Aorta (tissue), 5 donors: ENCODE measurements at regions not wholly inside any gene's neighbourhood (a gene's known extent, or its start where the extent isn't known, plus 50 kb on each side); places are given as distances from the start of the nearest gene placed in this dataset.

Source experiments
- ATAC-seq: fragments of 200-7000 bp; cut with Tn5 transposase; one replicate; pipeline ENCODE4 v1.9.1; 2022; ENCODE audit warnings: moderate library complexity; ENCODE audit not compliant: low FRiP score
- DNase-seq, 2 donors: peaks; one replicate each; pipeline ENCODE4 v3.0.0-alpha.2; 2020
- H3K27ac ChIP-seq, 2 donors: one replicate each; pipeline ENCODE4 v1.5.1; 2013; ENCODE audit warnings: low read length in 2 of 2, mild to moderate bottlenecking in 2 of 2, moderate library complexity in 2 of 2, control low read depth in 1 of 2, inconsistent platforms in 1 of 2, low read depth in 1 of 2
- H3K27me3 ChIP-seq, 2 donors: one replicate each; pipeline ENCODE4 v1.6.1; 2013; ENCODE audit warnings: control low read depth in 1 of 2, low read length in 1 of 2, mild to moderate bottlenecking in 1 of 2, moderate library complexity in 1 of 2; ENCODE audit not compliant: insufficient read depth in 2 of 2, control insufficient read depth in 1 of 2
- H3K36me3 ChIP-seq, 2 donors: one replicate each; pipeline ENCODE4 v1.6.1; 2013; ENCODE audit warnings: control low read depth in 1 of 2, low read length in 1 of 2, mild to moderate bottlenecking in 1 of 2; ENCODE audit not compliant: insufficient read depth in 2 of 2, control insufficient read depth in 1 of 2
- H3K4me1 ChIP-seq, 2 donors: one replicate each; pipeline ENCODE4 v1.6.1; 2013; ENCODE audit warnings: low read length in 2 of 2, control low read depth in 1 of 2, mild to moderate bottlenecking in 1 of 2, moderate library complexity in 1 of 2; ENCODE audit not compliant: insufficient read depth in 2 of 2, control insufficient read depth in 1 of 2
- H3K4me3 ChIP-seq, 2 donors: one replicate each; pipeline ENCODE4 v1.5.1; 2013; ENCODE audit warnings: low read length in 2 of 2, control low read depth in 1 of 2, mild to moderate bottlenecking in 1 of 2
- H3K9me3 ChIP-seq: one replicate; pipeline ENCODE4 v1.6.1; 2013; ENCODE audit warnings: mild to moderate bottlenecking, low read length; ENCODE audit not compliant: control insufficient read depth
- WGBS, 2 donors: extraction: QIAGEN DNeasy Blood & Tissue Kit; methylation state at CpG; one replicate each; pipeline ENCODE4 v1.1.7; 2013; 5-methylcytosine and 5-hydroxymethylcytosine counted together
- intact Hi-C, 2 donors: fragments of 100-400 bp; cut with DNase I; formaldehyde crosslinking; loops; one replicate each; pipeline versions ENCODE4 v1.14.2 to v1.15.0; 2022
- donor health status: healthy with polysubstance abuse.
- donor health status: Bipolar disorder and iron deficiency.
- donor health status: DM: no; HTN: no; CAD: no.
- donor health status: DM: no; HTN: no; CAD: no.
- donor health status: DM: yes; HTN: yes; CAD: no.

- WGBS, 2 donors: 86 to 89% methylated on average over 1 of the region's 1 CpG
- Histone ChIP-seq H3K27me3 (peaks cover 0 to under 1% of the 10 kb centered on the region in 2 donors), H3K36me3 (no peaks in the 10 kb centered on the region), H3K4me1 (no peaks in the 10 kb centered on the region), H3K9me3 (no peaks in the 10 kb centered on the region), H3K27ac (no peak overlapping the region), H3K4me3 (no peak overlapping the region)
- ATAC-seq (no peak), DNase-seq (no peak)
- intact Hi-C loops: no loop called here
Observed at GRCh38 chr10:111186358-111186757, 109.5 kb downstream of the ADRA2A start.

GRCh38 chr10:111187096-111187495 is 110.3 kb downstream of the ADRA2A start:
- DNase-seq (no peak), ATAC-seq (no peak)
- Histone ChIP-seq H3K27me3 (no peaks in the 10 kb centered on the region), H3K9me3 (no peaks in the 10 kb centered on the region), H3K4me1 (no peaks in the 10 kb centered on the region), H3K4me3 (no peak overlapping the region), H3K36me3 (no peaks in the 10 kb centered on the region), H3K27ac (no peak overlapping the region)
- intact Hi-C loops: no loop called here
- WGBS, 2 donors: 63 to 68% methylated on average over 4 of the region's 4 CpGs

DNA sequence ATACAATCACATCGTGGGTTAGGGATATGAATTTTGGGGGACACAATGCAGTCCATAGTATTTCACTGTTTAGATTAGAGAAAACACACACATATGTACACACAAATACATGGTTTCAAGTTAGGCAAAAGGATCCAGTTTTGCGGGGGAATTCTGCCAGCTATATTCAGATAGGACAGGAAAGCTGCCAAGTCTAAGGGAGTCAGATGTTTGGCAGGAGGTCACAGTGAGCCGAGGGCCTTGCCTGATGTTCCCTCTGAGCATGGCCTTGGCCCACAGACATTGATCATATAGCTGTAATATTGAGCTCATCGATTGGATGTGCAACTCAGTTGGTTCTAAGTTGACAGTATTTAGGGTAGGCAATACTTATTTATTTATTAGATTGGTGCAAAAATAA is 122.8 kb downstream of the ADRA2A start:
- 58 to 59% methylated on average over 4 of the region's 4 CpGs for WGBS, 2 donors
- no peak overlapping the region for H3K4me3 ChIP-seq
- intact Hi-C loops: no loop called here
- peaks cover 0 to 3% of the 10 kb centered on the region in 2 donors for H3K27me3 ChIP-seq
- DNase-seq (no peak), ATAC-seq (no peak)
- H3K4me1 ChIP-seq: no peaks in the 10 kb centered on the region
- H3K27ac ChIP-seq: no peak overlapping the region
- H3K36me3 ChIP-seq: no peaks in the 10 kb centered on the region
- H3K9me3 ChIP-seq: peaks cover 1% of the 10 kb centered on the region

DNA sequence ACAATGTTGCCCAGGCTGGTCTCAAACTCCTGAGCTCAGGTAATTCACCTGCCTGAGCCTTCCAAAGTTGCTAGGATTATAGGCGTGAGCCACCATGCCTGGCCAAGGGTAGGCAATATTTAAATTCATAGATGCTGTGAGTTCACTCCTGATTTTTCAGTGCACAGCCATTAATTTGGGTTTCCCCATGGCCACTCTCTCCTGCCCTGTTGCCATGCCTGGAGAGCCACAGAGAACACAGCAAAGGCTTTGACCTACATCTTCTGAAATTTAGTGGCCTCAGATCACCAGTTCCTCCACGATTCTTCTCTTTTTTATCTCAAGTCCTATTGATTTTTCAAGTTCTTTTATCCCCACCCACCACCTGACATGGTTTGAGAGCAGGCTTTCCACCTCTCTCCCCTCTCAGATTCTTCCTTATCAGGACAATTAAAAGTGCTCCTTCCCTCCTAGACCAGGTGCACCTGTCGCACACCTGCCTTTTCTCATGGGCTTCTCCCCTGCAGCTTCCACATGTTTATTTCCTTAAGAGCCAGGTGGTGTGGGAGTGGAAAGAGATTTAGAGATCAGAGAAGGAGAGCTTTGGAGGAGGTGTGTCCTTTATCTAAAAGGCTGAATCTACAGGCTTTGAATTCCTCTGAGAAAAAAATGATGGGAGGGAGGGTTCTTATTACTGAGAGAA is 123.8 kb downstream of the ADRA2A start:
- intact Hi-C loops: no loop called here
- Histone ChIP-seq H3K27me3 (peaks cover 0 to 2% of the 10 kb centered on the region in 2 donors), H3K4me1 (no peaks in the 10 kb centered on the region), H3K36me3 (no peaks in the 10 kb centered on the region), H3K9me3 (peaks cover 1% of the 10 kb centered on the region), H3K4me3 (no peak overlapping the region), H3K27ac (no peak overlapping the region)
- 67 to 74% methylated on average over 3 of the region's 3 CpGs for WGBS, 2 donors
- ATAC-seq (no peak), DNase-seq (no peak)

DNA sequence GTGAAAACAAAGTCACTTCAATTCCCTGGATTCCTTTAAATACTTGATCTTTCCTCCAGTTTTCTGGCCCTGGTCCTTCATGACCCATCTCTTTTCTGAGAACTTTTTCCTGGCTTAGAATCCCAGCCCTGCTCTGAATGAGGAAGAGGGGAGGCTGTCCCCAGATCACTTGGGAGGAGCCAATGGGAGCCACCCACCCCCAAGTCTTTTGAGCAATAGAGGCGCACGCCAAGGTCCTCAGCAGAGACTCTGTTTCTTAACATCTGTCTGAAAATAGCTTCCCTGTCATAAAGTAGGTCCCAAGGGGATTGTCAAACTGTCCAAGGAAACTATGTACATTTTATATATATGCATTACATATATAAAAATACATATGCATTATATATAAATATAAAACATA is 126.8 kb downstream of the ADRA2A start:
- ATAC-seq: no peak
- intact Hi-C loops: no loop called here
- WGBS, 2 donors: 34 to 51% methylated on average over 2 of the region's 2 CpGs
- no peak overlapping the region for H3K27ac ChIP-seq
- no peak overlapping the region for H3K4me3 ChIP-seq
- peaks cover 0 to 2% of the 10 kb centered on the region in 2 donors for H3K27me3 ChIP-seq
- peaks cover 1% of the 10 kb centered on the region for H3K9me3 ChIP-seq
- no peaks in the 10 kb centered on the region for H3K4me1 ChIP-seq
- no peak for DNase-seq
- no peaks in the 10 kb centered on the region for H3K36me3 ChIP-seq

GRCh38 chr10:111204838-111205237 is 128.0 kb downstream of the ADRA2A start:
- H3K9me3 ChIP-seq: no peaks in the 10 kb centered on the region
- 44 to 69% methylated on average over 5 of the region's 5 CpGs for WGBS, 2 donors

GRCh38 chr10:111206521-111206920 is 129.7 kb downstream of the ADRA2A start:
- DNase-seq (no peak), ATAC-seq (no peak)
- Histone ChIP-seq H3K36me3 (no peaks in the 10 kb centered on the region), H3K9me3 (no peaks in the 10 kb centered on the region), H3K4me3 (no peak overlapping the region), H3K4me1 (no peaks in the 10 kb centered on the region), H3K27ac (no peak overlapping the region), H3K27me3 (no peaks in the 10 kb centered on the region)
- intact Hi-C loops: no loop called here

More at GRCh38 chr10:111204838-111205237, 128.0 kb downstream of the ADRA2A start:
- Histone ChIP-seq H3K4me1 (no peaks in the 10 kb centered on the region), H3K27ac (no peak overlapping the region), H3K27me3 (no peaks in the 10 kb centered on the region), H3K36me3 (no peaks in the 10 kb centered on the region), H3K4me3 (no peak overlapping the region)
- DNase-seq (no peak), ATAC-seq (no peak)
- intact Hi-C loops: no loop called here

DNA sequence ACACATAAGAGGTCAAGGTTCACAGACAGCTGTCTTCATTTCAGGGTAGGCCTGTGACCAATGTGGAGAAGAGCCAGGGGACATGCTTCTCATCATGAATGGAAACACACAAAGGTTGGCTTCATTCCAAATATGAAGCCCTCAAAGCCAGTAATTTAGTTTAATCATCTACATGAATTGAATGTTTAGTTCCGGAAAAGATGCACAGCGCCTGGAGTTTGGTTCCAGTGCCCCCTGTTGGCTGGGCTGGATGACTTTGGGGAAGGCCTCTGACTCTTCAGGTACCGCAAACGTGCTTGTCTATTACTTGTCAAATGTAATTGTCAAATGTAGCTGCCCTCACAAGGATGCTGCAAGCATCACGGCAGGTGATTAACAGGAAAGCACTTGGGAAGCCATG is 130.7 kb downstream of the ADRA2A start:
- H3K27ac ChIP-seq: no peak overlapping the region
- intact Hi-C loops: no loop called here
- ATAC-seq (no peak), DNase-seq (no peak)
- H3K4me1 ChIP-seq: no peaks in the 10 kb centered on the region
- H3K4me3 ChIP-seq: no peak overlapping the region
- WGBS, 2 donors: 62 to 64% methylated on average over 5 of the region's 5 CpGs
- no peaks in the 10 kb centered on the region for H3K36me3 ChIP-seq
- no peaks in the 10 kb centered on the region for H3K9me3 ChIP-seq
- H3K27me3 ChIP-seq: no peaks in the 10 kb centered on the region

DNA sequence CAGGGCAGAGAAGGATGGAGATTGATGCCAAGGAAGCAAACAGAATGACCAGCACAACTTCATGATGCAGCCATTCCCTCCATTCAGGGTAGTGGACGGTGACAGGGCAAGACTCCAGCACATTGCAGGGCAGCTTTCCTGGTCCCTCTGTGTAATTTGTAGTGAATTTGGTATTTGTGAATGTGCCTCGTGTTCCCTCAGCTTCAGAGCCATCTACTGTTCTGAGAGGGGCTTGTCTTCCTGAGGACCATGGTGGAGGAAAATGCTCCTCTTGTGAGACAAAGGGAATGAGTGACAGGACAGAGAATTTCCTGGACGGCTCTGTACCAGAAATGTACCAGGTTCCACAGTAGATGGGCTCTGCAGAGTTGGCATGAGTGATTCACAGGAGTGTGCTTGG is 132.1 kb downstream of the ADRA2A start:
- Histone ChIP-seq H3K36me3 (no peaks in the 10 kb centered on the region), H3K27ac (no peak overlapping the region), H3K4me1 (no peaks in the 10 kb centered on the region), H3K4me3 (no peak overlapping the region), H3K27me3 (no peaks in the 10 kb centered on the region), H3K9me3 (no peaks in the 10 kb centered on the region)
- DNase-seq: no peak
- intact Hi-C loops: no loop called here
- 31 to 49% methylated on average over 3 of the region's 3 CpGs for WGBS, 2 donors
- ATAC-seq: no peak
